GM23338 (cell line): ENCODE measurements at regions not wholly inside any gene's neighbourhood (a gene's known extent, or its start where the extent isn't known, plus 50 kb on each side); places are given as distances from the start of the nearest gene placed in this dataset.

ENCODE experiments used
- ATAC-seq: fragments of 200-7000 bp; cut with Tn5 transposase; 3 replicates; pipeline ENCODE4 v1.9.1; 2020
- DNase-seq: peaks from one replicate; pipeline ENCODE4 v3.0.0-alpha.2; 2015; ENCODE audit warnings: low spot score
- H2AFZ ChIP-seq: fragments of 200-600 bp; sonication (generic); 2 replicates; pipeline ENCODE4 v1.8.0; 2016; ENCODE audit warnings: antibody characterized with exemption, mild to moderate bottlenecking, moderate library complexity
- H3F3A ChIP-seq: fragments of 200-600 bp; sonication (generic); replicated peaks from 2 replicates; pipeline ENCODE4 v1.8.0; 2017; ENCODE audit warnings: antibody characterized with exemption, mixed run types, low read depth
- H3K27ac ChIP-seq: fragments of 200-600 bp; sonication (generic); 2 replicates; pipeline ENCODE4 v1.6.1; 2016; ENCODE audit warnings: low read depth
- H3K27me3 ChIP-seq: fragments of 200-600 bp; sonication (generic); 2 replicates; pipeline ENCODE4 v1.8.0; 2016; ENCODE audit warnings: mild to moderate bottlenecking, mixed run types, moderate library complexity; ENCODE audit not compliant: insufficient read depth
- H3K36me3 ChIP-seq: fragments of 200-600 bp; sonication (generic); 2 replicates; pipeline ENCODE4 v1.8.0; 2016; ENCODE audit warnings: mild to moderate bottlenecking; ENCODE audit not compliant: insufficient read depth
- H3K4me1 ChIP-seq: fragments of 200-600 bp; sonication (generic); 2 replicates; pipeline ENCODE4 v1.8.0; 2016; ENCODE audit warnings: mild to moderate bottlenecking, moderate library complexity; ENCODE audit not compliant: insufficient read depth
- H3K4me2 ChIP-seq: fragments of 200-600 bp; sonication (generic); 2 replicates; pipeline ENCODE4 v1.7.1; 2017; ENCODE audit warnings: mixed run types
- H3K4me3 ChIP-seq: fragments of 200-600 bp; sonication (generic); 2 replicates; pipeline ENCODE4 v1.6.1; 2016; ENCODE audit warnings: mixed run types
- H3K79me2 ChIP-seq: fragments of 200-600 bp; sonication (generic); replicated peaks from 2 replicates; pipeline ENCODE4 v1.8.0; 2017; ENCODE audit warnings: mild to moderate bottlenecking; ENCODE audit not compliant: insufficient read depth
- H3K9me2 ChIP-seq: fragments of 200-600 bp; sonication (generic); 2 replicates; pipeline ENCODE4 v1.8.0; 2017; ENCODE audit not compliant: insufficient read depth
- H4K20me1 ChIP-seq: fragments of 200-600 bp; sonication (generic); replicated peaks from 2 replicates; pipeline ENCODE4 v1.8.0; 2017; ENCODE audit warnings: mild to moderate bottlenecking; ENCODE audit not compliant: insufficient read depth
- H3K27ac Mint-ChIP-seq: 2 replicates; pipeline ENCODE4 v1.8.0; 2020; ENCODE audit warnings: inconsistent platforms, mild to moderate bottlenecking, moderate library complexity, mixed read lengths
- H3K27me3 Mint-ChIP-seq: 3 replicates; pipeline ENCODE4 v1.8.0; 2022; ENCODE audit warnings: low read depth, mild to moderate bottlenecking, moderate library complexity, mixed read lengths, inconsistent platforms; ENCODE audit not compliant: insufficient read depth, poor library complexity
- H3K36me3 Mint-ChIP-seq: 3 replicates; pipeline ENCODE4 v1.8.0; 2021; ENCODE audit warnings: low read depth, mild to moderate bottlenecking, inconsistent platforms, moderate library complexity, mixed read lengths
- H3K4me1 Mint-ChIP-seq: 3 replicates; pipeline ENCODE4 v1.8.0; 2020; ENCODE audit warnings: mild to moderate bottlenecking, inconsistent platforms, mixed read lengths
- H3K4me3 Mint-ChIP-seq: 3 replicates; pipeline ENCODE4 v1.8.0; 2021; ENCODE audit warnings: moderate library complexity, mild to moderate bottlenecking, inconsistent platforms, mixed read lengths
- H3K9me3 Mint-ChIP-seq: 3 replicates; pipeline ENCODE4 v1.8.0; 2020; ENCODE audit warnings: moderate library complexity, mild to moderate bottlenecking, inconsistent platforms, mixed read lengths
- CREB1 ChIP-seq: fragments of 250-450 bp; sonication (Bioruptor Pico); IDR thresholded peaks from 2 replicates; pipeline ENCODE4 v1.5.0; 2020; ENCODE audit warnings: low read depth, mild to moderate bottlenecking, moderate library complexity
- EZH2 ChIP-seq: fragments of 200-600 bp; sonication (generic); IDR thresholded peaks from one replicate; pipeline ENCODE4 v1.8.0; 2017; ENCODE audit warnings: antibody characterized with exemption, mild to moderate bottlenecking, low read depth; ENCODE audit not compliant: unreplicated experiment
- EZH2phosphoT487 ChIP-seq: fragments of 200-600 bp; sonication (generic); IDR thresholded peaks from one replicate; pipeline ENCODE4 v1.8.1; 2018; ENCODE audit warnings: antibody characterized with exemption; ENCODE audit not compliant: unreplicated experiment
- JUNB ChIP-seq: IDR thresholded peaks from one replicate; pipeline ENCODE4 v1.6.1; 2016; ENCODE audit warnings: antibody characterized with exemption; ENCODE audit not compliant: unreplicated experiment
- NANOG ChIP-seq: IDR thresholded peaks from 2 replicates; pipeline ENCODE4 v1.6.1; 2016; ENCODE audit warnings: antibody characterized with exemption, borderline replicate concordance
- POLR2AphosphoS5 ChIP-seq: IDR thresholded peaks from 2 replicates; pipeline ENCODE4 v1.6.1; 2016; ENCODE audit warnings: antibody characterized with exemption, low read depth
- STAT1 ChIP-seq: IDR thresholded peaks from one replicate; pipeline ENCODE4 v1.6.1; 2016; ENCODE audit warnings: antibody characterized with exemption; ENCODE audit not compliant: unreplicated experiment
- ZNF114 ChIP-seq: fragments of 250-450 bp; sonication (Bioruptor Pico); IDR thresholded peaks from 2 replicates; pipeline ENCODE4 v1.5.0; 2020; ENCODE audit warnings: mild to moderate bottlenecking, moderate library complexity
- ZNF331 ChIP-seq: fragments of 250-450 bp; sonication (Bioruptor Pico); IDR thresholded peaks from 2 replicates; pipeline ENCODE4 v1.5.0; 2020; ENCODE audit warnings: low read depth, mild to moderate bottlenecking, moderate library complexity
- TF ChIP-seq, protein P1 (sequence below): IDR thresholded peaks from 2 replicates; pipeline ENCODE4 v1.6.1; 2016; ENCODE audit warnings: antibody characterized with exemption
- TF ChIP-seq, protein P2 (sequence below), 2 experiments: fragments of 200-600 bp in 1 of 2; sonication (generic) in 1 of 2; conservative IDR thresholded peaks; 2 replicates each; pipeline versions ENCODE4 v1.5.1 to v1.6.1; 2016 to 2017; ENCODE audit warnings: antibody characterized with exemption in 2 of 2, low read depth in 2 of 2, mild to moderate bottlenecking in 2 of 2, moderate library complexity in 1 of 2
- TF ChIP-seq, protein P3 (sequence below): IDR thresholded peaks from one replicate; pipeline ENCODE4 v1.6.1; 2018; ENCODE audit warnings: antibody characterized with exemption; ENCODE audit not compliant: unreplicated experiment
- TF ChIP-seq, protein P4 (sequence below): fragments of 250-450 bp; sonication (Bioruptor Pico); IDR thresholded peaks from 2 replicates; pipeline ENCODE4 v1.5.0; 2020; ENCODE audit warnings: mild to moderate bottlenecking, moderate library complexity

DNA sequence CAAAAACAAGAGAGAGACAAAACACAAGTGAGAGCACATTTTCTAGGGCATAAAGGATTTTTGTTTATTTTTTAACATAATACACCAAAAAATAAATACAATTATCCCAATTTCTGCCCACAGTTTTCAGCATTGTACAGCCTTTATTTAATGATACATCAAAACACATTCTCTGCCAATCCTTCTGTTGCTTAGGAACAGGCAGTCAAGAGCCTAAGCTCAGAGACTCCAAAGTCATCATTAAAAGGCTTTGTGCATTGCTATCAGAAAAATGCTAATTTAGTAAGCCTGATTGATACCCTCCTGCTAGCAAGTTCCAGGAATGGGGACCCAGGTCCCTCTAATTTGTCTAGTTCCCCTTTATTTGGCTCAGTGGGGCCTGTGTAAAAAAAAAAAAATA lies 536.5 kb downstream of the RPS29 start:
- no peak overlapping the region for H3K4me3 Mint-ChIP-seq
- no peaks in the 10 kb centered on the region for H3K27me3 Mint-ChIP-seq
- Histone ChIP-seq H3K27ac (no peak overlapping the region), H3K4me3 (no peak overlapping the region), H3K36me3 (no peaks in the 10 kb centered on the region), H3K27me3 (no peaks in the 10 kb centered on the region), H2AFZ (no peak overlapping the region), H3K4me2 (no peak overlapping the region), H3K9me2 (no peaks in the 10 kb centered on the region; the same call in none of the 2 replicates), H4K20me1 (no peaks in the 10 kb centered on the region), H3F3A (no peaks in the 10 kb centered on the region), H3K4me1 (no peaks in the 10 kb centered on the region), H3K79me2 (no peaks in the 10 kb centered on the region)
- TF ChIP-seq, protein P1, sequence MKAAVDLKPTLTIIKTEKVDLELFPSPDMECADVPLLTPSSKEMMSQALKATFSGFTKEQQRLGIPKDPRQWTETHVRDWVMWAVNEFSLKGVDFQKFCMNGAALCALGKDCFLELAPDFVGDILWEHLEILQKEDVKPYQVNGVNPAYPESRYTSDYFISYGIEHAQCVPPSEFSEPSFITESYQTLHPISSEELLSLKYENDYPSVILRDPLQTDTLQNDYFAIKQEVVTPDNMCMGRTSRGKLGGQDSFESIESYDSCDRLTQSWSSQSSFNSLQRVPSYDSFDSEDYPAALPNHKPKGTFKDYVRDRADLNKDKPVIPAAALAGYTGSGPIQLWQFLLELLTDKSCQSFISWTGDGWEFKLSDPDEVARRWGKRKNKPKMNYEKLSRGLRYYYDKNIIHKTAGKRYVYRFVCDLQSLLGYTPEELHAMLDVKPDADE, result no peak
- TF ChIP-seq, protein P2, sequence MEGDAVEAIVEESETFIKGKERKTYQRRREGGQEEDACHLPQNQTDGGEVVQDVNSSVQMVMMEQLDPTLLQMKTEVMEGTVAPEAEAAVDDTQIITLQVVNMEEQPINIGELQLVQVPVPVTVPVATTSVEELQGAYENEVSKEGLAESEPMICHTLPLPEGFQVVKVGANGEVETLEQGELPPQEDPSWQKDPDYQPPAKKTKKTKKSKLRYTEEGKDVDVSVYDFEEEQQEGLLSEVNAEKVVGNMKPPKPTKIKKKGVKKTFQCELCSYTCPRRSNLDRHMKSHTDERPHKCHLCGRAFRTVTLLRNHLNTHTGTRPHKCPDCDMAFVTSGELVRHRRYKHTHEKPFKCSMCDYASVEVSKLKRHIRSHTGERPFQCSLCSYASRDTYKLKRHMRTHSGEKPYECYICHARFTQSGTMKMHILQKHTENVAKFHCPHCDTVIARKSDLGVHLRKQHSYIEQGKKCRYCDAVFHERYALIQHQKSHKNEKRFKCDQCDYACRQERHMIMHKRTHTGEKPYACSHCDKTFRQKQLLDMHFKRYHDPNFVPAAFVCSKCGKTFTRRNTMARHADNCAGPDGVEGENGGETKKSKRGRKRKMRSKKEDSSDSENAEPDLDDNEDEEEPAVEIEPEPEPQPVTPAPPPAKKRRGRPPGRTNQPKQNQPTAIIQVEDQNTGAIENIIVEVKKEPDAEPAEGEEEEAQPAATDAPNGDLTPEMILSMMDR (conservative IDR thresholded peaks at IDR 0.05; ENCODE audit: low read depth in 2 of 2), result no peak
- no peak for TF ChIP-seq JUNB
- TF ChIP-seq CREB1 (CRISPR knock-in tag), result no peak
- no peak for TF ChIP-seq EZH2phosphoT487
- TF ChIP-seq EZH2, result no peak
- TF ChIP-seq NANOG, result no peak
- TF ChIP-seq, protein P3, sequence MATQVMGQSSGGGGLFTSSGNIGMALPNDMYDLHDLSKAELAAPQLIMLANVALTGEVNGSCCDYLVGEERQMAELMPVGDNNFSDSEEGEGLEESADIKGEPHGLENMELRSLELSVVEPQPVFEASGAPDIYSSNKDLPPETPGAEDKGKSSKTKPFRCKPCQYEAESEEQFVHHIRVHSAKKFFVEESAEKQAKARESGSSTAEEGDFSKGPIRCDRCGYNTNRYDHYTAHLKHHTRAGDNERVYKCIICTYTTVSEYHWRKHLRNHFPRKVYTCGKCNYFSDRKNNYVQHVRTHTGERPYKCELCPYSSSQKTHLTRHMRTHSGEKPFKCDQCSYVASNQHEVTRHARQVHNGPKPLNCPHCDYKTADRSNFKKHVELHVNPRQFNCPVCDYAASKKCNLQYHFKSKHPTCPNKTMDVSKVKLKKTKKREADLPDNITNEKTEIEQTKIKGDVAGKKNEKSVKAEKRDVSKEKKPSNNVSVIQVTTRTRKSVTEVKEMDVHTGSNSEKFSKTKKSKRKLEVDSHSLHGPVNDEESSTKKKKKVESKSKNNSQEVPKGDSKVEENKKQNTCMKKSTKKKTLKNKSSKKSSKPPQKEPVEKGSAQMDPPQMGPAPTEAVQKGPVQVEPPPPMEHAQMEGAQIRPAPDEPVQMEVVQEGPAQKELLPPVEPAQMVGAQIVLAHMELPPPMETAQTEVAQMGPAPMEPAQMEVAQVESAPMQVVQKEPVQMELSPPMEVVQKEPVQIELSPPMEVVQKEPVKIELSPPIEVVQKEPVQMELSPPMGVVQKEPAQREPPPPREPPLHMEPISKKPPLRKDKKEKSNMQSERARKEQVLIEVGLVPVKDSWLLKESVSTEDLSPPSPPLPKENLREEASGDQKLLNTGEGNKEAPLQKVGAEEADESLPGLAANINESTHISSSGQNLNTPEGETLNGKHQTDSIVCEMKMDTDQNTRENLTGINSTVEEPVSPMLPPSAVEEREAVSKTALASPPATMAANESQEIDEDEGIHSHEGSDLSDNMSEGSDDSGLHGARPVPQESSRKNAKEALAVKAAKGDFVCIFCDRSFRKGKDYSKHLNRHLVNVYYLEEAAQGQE, result no peak
- no peak for TF ChIP-seq STAT1
- TF ChIP-seq ZNF114 (CRISPR knock-in tag), result no peak
- TF ChIP-seq POLR2AphosphoS5, result no peak
- no peak for TF ChIP-seq ZNF331 (CRISPR knock-in tag)
- TF ChIP-seq, protein P4, sequence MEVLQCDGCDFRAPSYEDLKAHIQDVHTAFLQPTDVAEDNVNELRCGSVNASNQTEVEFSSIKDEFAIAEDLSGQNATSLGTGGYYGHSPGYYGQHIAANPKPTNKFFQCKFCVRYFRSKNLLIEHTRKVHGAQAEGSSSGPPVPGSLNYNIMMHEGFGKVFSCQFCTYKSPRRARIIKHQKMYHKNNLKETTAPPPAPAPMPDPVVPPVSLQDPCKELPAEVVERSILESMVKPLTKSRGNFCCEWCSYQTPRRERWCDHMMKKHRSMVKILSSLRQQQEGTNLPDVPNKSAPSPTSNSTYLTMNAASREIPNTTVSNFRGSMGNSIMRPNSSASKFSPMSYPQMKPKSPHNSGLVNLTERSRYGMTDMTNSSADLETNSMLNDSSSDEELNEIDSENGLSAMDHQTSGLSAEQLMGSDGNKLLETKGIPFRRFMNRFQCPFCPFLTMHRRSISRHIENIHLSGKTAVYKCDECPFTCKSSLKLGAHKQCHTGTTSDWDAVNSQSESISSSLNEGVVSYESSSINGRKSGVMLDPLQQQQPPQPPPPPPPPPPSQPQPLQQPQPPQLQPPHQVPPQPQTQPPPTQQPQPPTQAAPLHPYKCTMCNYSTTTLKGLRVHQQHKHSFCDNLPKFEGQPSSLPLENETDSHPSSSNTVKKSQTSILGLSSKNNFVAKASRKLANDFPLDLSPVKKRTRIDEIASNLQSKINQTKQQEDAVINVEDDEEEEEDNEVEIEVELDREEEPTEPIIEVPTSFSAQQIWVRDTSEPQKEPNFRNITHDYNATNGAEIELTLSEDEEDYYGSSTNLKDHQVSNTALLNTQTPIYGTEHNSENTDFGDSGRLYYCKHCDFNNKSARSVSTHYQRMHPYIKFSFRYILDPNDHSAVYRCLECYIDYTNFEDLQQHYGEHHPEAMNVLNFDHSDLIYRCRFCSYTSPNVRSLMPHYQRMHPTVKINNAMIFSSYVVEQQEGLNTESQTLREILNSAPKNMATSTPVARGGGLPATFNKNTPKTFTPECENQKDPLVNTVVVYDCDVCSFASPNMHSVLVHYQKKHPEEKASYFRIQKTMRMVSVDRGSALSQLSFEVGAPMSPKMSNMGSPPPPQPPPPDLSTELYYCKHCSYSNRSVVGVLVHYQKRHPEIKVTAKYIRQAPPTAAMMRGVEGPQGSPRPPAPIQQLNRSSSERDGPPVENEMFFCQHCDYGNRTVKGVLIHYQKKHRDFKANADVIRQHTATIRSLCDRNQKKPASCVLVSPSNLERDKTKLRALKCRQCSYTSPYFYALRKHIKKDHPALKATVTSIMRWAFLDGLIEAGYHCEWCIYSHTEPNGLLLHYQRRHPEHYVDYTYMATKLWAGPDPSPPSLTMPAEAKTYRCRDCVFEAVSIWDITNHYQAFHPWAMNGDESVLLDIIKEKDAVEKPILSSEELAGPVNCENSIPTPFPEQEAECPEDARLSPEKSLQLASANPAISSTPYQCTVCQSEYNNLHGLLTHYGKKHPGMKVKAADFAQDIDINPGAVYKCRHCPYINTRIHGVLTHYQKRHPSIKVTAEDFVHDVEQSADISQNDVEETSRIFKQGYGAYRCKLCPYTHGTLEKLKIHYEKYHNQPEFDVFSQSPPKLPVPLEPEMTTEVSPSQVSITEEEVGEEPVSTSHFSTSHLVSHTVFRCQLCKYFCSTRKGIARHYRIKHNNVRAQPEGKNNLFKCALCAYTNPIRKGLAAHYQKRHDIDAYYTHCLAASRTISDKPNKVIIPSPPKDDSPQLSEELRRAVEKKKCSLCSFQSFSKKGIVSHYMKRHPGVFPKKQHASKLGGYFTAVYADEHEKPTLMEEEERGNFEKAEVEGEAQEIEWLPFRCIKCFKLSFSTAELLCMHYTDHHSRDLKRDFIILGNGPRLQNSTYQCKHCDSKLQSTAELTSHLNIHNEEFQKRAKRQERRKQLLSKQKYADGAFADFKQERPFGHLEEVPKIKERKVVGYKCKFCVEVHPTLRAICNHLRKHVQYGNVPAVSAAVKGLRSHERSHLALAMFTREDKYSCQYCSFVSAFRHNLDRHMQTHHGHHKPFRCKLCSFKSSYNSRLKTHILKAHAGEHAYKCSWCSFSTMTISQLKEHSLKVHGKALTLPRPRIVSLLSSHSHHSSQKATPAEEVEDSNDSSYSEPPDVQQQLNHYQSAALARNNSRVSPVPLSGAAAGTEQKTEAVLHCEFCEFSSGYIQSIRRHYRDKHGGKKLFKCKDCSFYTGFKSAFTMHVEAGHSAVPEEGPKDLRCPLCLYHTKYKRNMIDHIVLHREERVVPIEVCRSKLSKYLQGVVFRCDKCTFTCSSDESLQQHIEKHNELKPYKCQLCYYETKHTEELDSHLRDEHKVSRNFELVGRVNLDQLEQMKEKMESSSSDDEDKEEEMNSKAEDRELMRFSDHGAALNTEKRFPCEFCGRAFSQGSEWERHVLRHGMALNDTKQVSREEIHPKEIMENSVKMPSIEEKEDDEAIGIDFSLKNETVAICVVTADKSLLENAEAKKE, result no peak
- H3K27ac Mint-ChIP-seq, result no peak overlapping the region
- ATAC-seq, result no peak
- DNase-seq, result no peak
- no peaks in the 10 kb centered on the region for H3K36me3 Mint-ChIP-seq
- peaks cover 11% of the 10 kb centered on the region; the same call in 2 of the 3 replicates for H3K4me1 Mint-ChIP-seq
- H3K9me3 Mint-ChIP-seq, result no peaks in the 10 kb centered on the region
